Choroid plexus epithelial cell (primary cell): ENCODE measurements at regions not wholly inside any gene's neighbourhood (a gene's known extent, or its start where the extent isn't known, plus 50 kb on each side); places are given as distances from the start of the nearest gene placed in this dataset.

Experiments used
- DNase-seq: peaks from one replicate; pipeline ENCODE4 v3.0.0-alpha.2; 2010; ENCODE audit warnings: low read depth
- H3K4me3 ChIP-seq: 2 replicates; pipeline ENCODE4 v1.5.1; 2011; ENCODE audit warnings: low read depth, mild to moderate bottlenecking, control low read depth, low read length, moderate library complexity
- CTCF ChIP-seq: conservative IDR thresholded peaks from 2 replicates; pipeline ENCODE4 v1.5.1; 2011; ENCODE audit warnings: low read depth, mild to moderate bottlenecking, control low read depth, inconsistent platforms, low read length, moderate library complexity

- DNase-seq: no peak
- H3K4me3 ChIP-seq: no peak overlapping the region
- TF ChIP-seq CTCF: no peak
Measured at GRCh38 chr1:14375226-14375625, 223.3 kb upstream of the KAZN start.

DNA sequence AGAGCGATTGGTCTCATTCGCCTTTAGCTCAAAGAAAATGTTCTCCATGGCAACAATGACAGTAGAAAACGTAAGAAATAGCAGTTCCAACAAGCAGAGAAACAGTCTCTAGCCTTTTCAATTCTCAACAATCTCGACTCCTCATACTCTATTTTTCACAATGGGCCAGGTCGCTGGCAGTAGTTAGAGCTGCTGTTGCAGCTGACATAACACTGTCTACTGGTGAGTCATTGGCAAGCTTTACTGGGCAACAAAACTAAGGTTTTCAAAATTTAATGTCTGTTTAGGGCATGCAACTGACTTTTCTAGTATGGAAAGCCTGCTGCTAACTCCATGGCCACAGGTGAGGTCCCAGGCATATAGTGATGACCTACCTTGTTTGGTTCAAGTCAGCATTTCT lies 221.1 kb upstream of the KAZN start:
- DNase-seq: no peak
- TF ChIP-seq CTCF: no peak
- H3K4me3 ChIP-seq: no peak overlapping the region

DNA sequence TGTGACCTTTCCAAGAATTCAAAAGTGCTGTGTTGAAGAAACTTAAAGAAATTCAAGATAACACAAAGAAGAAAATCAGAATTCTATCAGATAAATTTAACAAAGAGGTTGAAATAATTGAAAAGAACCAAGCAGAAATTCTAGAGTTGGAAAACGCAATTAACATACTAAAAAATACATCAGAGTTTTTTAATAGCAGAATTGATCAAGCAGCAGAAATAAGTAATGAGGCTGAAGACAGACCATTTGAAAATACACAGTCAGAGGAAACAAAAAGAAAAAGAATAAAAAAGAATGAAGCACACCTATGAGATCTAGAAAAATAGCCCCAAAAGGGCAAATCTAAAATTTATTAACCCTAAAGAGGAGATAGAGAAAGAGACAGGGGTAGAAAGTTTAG lies 218.1 kb upstream of the KAZN start:
- H3K4me3 ChIP-seq: no peak overlapping the region
- DNase-seq: no peak
- no peak for TF ChIP-seq CTCF

- DNase-seq: no peak
- H3K4me3 ChIP-seq: no peak overlapping the region
- no peak for TF ChIP-seq CTCF
Measured at GRCh38 chr1:14390816-14391215, 207.7 kb upstream of the KAZN start.

GRCh38 chr1:14392161-14392858 lies 206.2 kb upstream of the KAZN start:
- no peak for TF ChIP-seq CTCF
- DNase-seq: no peak
- H3K4me3 ChIP-seq: no peak overlapping the region

GRCh38 chr1:14392859-14393365 lies 205.6 kb upstream of the KAZN start:
- no peak overlapping the region for H3K4me3 ChIP-seq
- TF ChIP-seq CTCF: no peak
- no peak for DNase-seq

- no peak for TF ChIP-seq CTCF
- H3K4me3 ChIP-seq: no peak overlapping the region
- no peak for DNase-seq
Measured at GRCh38 chr1:14396100-14396499, 202.4 kb upstream of the KAZN start.
